C4-2B (cell line): ENCODE measurements at regions not wholly inside any gene's neighbourhood (a gene's known extent, or its start where the extent isn't known, plus 50 kb on each side); places are given as distances from the start of the nearest gene placed in this dataset.

Source experiments
- ZFX ChIP-seq: fragments of 450-650 bp; IDR thresholded peaks from 2 replicates; pipeline ENCODE4 v1.6.1; 2017
- TF ChIP-seq, protein P1 (sequence below): fragments of 450-650 bp; conservative IDR thresholded peaks from 2 replicates; pipeline ENCODE4 v1.5.1; 2017; ENCODE audit warnings: mild to moderate bottlenecking

DNA sequence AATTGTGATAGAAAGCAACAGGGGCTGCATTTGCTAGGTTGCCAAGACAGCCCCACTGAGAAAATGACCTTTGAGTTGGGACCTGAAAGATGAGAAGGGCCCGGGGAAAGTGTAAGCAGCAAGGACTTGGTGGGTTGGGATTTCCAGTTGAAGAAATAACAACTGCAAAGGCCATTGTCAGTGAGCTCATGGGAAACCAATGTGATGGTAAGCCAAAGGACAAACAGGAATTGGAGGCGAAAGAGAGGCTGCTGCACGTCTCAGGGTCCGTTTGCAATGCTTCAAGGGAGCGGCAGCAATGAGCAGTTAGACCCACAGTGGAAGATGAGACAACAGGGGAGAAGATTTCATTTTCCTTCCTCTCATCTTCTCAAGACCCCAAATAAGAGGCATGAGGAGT is 51.5 kb upstream of the RGPD4 start:
- TF ChIP-seq, protein P1, sequence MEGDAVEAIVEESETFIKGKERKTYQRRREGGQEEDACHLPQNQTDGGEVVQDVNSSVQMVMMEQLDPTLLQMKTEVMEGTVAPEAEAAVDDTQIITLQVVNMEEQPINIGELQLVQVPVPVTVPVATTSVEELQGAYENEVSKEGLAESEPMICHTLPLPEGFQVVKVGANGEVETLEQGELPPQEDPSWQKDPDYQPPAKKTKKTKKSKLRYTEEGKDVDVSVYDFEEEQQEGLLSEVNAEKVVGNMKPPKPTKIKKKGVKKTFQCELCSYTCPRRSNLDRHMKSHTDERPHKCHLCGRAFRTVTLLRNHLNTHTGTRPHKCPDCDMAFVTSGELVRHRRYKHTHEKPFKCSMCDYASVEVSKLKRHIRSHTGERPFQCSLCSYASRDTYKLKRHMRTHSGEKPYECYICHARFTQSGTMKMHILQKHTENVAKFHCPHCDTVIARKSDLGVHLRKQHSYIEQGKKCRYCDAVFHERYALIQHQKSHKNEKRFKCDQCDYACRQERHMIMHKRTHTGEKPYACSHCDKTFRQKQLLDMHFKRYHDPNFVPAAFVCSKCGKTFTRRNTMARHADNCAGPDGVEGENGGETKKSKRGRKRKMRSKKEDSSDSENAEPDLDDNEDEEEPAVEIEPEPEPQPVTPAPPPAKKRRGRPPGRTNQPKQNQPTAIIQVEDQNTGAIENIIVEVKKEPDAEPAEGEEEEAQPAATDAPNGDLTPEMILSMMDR: no peak
- no peak for TF ChIP-seq ZFX
